ENCODE measurements at regions not wholly inside any gene's neighbourhood (a gene's known extent, or its start where the extent isn't known, plus 50 kb on each side); places are given as distances from the start of the nearest gene placed in this dataset.

GRCh38 chr5:165304193-165304827, 1798.9 kb downstream of the MAT2B start:
- Histone ChIP-seq H3K36me3 (replicated peaks in 1 of 2; ENCODE audit: control extremely low read depth in 1 of 2, control insufficient read depth in 1 of 2, extremely low read depth in 1 of 2, insufficient read depth in 2 of 2, low read length in 1 of 2) (no peaks in the 10 kb centered on the region), H3K9me3 (ENCODE audit: control extremely low read depth in 1 of 3, control insufficient read depth in 2 of 3, insufficient read depth in 1 of 3, low read length in 2 of 3) (no peaks in the 10 kb centered on the region), H3K79me2 (ENCODE audit: control insufficient read depth, insufficient read depth, low read length) (no peaks in the 10 kb centered on the region), H3K27me3 (replicated peaks in 1 of 4; ENCODE audit: control extremely low read depth in 1 of 4, control insufficient read depth in 3 of 4, insufficient read depth in 4 of 4, low read length in 3 of 4) (no peaks in the 10 kb centered on the region), H2AFZ (ENCODE audit: insufficient read depth, low read depth, low read length, poor library complexity, severe bottlenecking) (no peak overlapping the region), H3K4me1 (ENCODE audit: control insufficient read depth in 2 of 2, insufficient read depth in 2 of 2, low read length in 2 of 2) (no peaks in the 10 kb centered on the region), H3K9ac (ENCODE audit: low read length) (no peak overlapping the region), H3K27ac (ENCODE audit: low read length in 2 of 2) (no peak overlapping the region), H3K4me2 (replicated peaks; ENCODE audit: low read depth, low read length, poor library complexity, severe bottlenecking) (no peak overlapping the region), H3K4me3 (ENCODE audit: control extremely low read depth in 1 of 5, extremely low read depth in 1 of 5, insufficient read depth in 1 of 5, low read depth in 2 of 5, low read length in 4 of 5) (no peak overlapping the region), H4K20me1 (ENCODE audit: control insufficient read depth, insufficient read depth, low read length, poor library complexity, severe bottlenecking) (no peaks in the 10 kb centered on the region)
- ChIA-PET CTCF (no interaction called here), POLR2A (no interaction called here)
- Mint-ChIP-seq H3K4me1 (no peaks in the 10 kb centered on the region), H3K4me3 (no peak overlapping the region), H3K27ac (no peak overlapping the region), H3K9me3 (ENCODE audit: insufficient read depth) (peaks cover 4% of the 10 kb centered on the region), H3K27me3 (no peaks in the 10 kb centered on the region)
- DNase-seq (no peak), ATAC-seq (ENCODE audit: low read depth) (no peak)
- TF ChIP-seq EZH2 (IDR thresholded peaks at IDR 0.05; ENCODE audit: borderline replicate concordance, insufficient read depth, low read depth, low read length, poor library complexity, severe bottlenecking): no peak
- TF ChIP-seq CTCF (IDR thresholded peaks at IDR 0.05): no peak
- 81% methylated on average over 4 of the region's 6 CpGs for WGBS (ENCODE audit: insufficient coverage)
- intact Hi-C loops (cut with micrococcal nuclease): no loop called here

DNA sequence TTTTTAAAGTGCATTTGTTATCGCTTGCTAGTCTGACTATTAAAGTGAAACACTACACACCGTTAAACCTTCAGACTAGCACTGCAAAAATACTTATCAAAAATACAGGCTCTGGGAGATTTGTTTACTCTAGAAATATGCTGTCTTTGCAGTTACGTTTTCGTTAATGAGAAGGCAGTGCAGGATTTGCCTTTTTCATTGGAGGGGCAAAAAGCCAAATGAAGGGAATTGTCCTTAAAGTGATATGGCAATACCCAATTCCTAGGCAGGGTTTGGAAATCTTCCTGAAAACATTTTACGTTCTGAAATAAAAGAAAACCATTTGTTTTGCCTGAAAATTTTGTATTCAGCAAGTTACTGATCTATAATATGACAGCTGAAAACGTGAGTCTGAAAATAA, 1800.2 kb downstream of the MAT2B start:
- Mint-ChIP-seq H3K27ac (no peak overlapping the region), H3K4me3 (no peak overlapping the region), H3K9me3 (ENCODE audit: insufficient read depth) (peaks cover 6% of the 10 kb centered on the region), H3K27me3 (no peaks in the 10 kb centered on the region), H3K4me1 (no peaks in the 10 kb centered on the region)
- Histone ChIP-seq H3K9me3 (ENCODE audit: control extremely low read depth in 1 of 3, control insufficient read depth in 2 of 3, insufficient read depth in 1 of 3, low read length in 2 of 3) (no peaks in the 10 kb centered on the region), H3K4me3 (ENCODE audit: control extremely low read depth in 1 of 5, extremely low read depth in 1 of 5, insufficient read depth in 1 of 5, low read depth in 2 of 5, low read length in 4 of 5) (no peak overlapping the region), H2AFZ (ENCODE audit: insufficient read depth, low read depth, low read length, poor library complexity, severe bottlenecking) (no peak overlapping the region), H3K27me3 (replicated peaks in 1 of 4; ENCODE audit: control extremely low read depth in 1 of 4, control insufficient read depth in 3 of 4, insufficient read depth in 4 of 4, low read length in 3 of 4) (no peaks in the 10 kb centered on the region), H3K79me2 (ENCODE audit: control insufficient read depth, insufficient read depth, low read length) (no peaks in the 10 kb centered on the region), H3K4me2 (replicated peaks; ENCODE audit: low read depth, low read length, poor library complexity, severe bottlenecking) (no peak overlapping the region), H3K27ac (ENCODE audit: low read length in 2 of 2) (no peak overlapping the region), H3K36me3 (replicated peaks in 1 of 2; ENCODE audit: control extremely low read depth in 1 of 2, control insufficient read depth in 1 of 2, extremely low read depth in 1 of 2, insufficient read depth in 2 of 2, low read length in 1 of 2) (no peaks in the 10 kb centered on the region), H4K20me1 (ENCODE audit: control insufficient read depth, insufficient read depth, low read length, poor library complexity, severe bottlenecking) (no peaks in the 10 kb centered on the region), H3K4me1 (ENCODE audit: control insufficient read depth in 2 of 2, insufficient read depth in 2 of 2, low read length in 2 of 2) (no peaks in the 10 kb centered on the region), H3K9ac (ENCODE audit: low read length) (no peak overlapping the region)
- ChIA-PET POLR2A (no interaction called here), CTCF (no interaction called here)
- no peak for TF ChIP-seq CTCF (IDR thresholded peaks at IDR 0.05)
- no peak for TF ChIP-seq EZH2 (IDR thresholded peaks at IDR 0.05; ENCODE audit: borderline replicate concordance, insufficient read depth, low read depth, low read length, poor library complexity, severe bottlenecking)
- intact Hi-C loops (cut with micrococcal nuclease): no loop called here
- no peak for DNase-seq
- 80% methylated on average over 2 of the region's 6 CpGs for WGBS (ENCODE audit: insufficient coverage)
- ATAC-seq (ENCODE audit: low read depth): no peak
